ENCODE measurements at regions not wholly inside any gene's neighbourhood (a gene's known extent, or its start where the extent isn't known, plus 50 kb on each side); places are given as distances from the start of the nearest gene placed in this dataset.
A peak's percentile ranks its signal among the peaks of the same experiment; 100 is the strongest.
"Not testable (repeated sequence)": the region's sequence is repeated elsewhere in the genome, so short reads cannot be mapped to it uniquely, and the experiment has no call there.

- no peak for DNase-seq (ENCODE audit: low spot score)
These were observed 257.1 kb downstream of the EFCAB11 start for GRCh38 chr14:89697281-89698060.

- DNase-seq (ENCODE audit: low spot score), result no peak
These were observed 258.7 kb downstream of the EFCAB11 start for GRCh38 chr14:89695846-89696245.

- DNase-seq (ENCODE audit: low spot score), result no peak
These were observed 264.4 kb downstream of the EFCAB11 start for GRCh38 chr14:89690139-89690538.

- not testable (repeated sequence) for DNase-seq (ENCODE audit: low spot score)
These were observed 264.8 kb downstream of the EFCAB11 start for GRCh38 chr14:89689711-89690110.

GRCh38 chr14:89688507-89689211 lies 265.9 kb downstream of the EFCAB11 start:
- no peak for DNase-seq (ENCODE audit: low spot score)

- DNase-seq (ENCODE audit: low spot score), result not testable (repeated sequence)
These were observed 267.4 kb downstream of the EFCAB11 start for GRCh38 chr14:89687129-89687528.

- no peak for DNase-seq (ENCODE audit: low spot score)
These were observed 267.1 kb upstream of the FOXN3 start for GRCh38 chr14:89684139-89684538.

GRCh38 chr14:89681086-89682018 lies 264.3 kb upstream of the FOXN3 start:
- no peak for DNase-seq (ENCODE audit: low spot score)

- DNase-seq (ENCODE audit: low spot score), result no peak
These were observed 263.1 kb upstream of the FOXN3 start for GRCh38 chr14:89680156-89680555.

- DNase-seq (ENCODE audit: low spot score), result no peak
These were observed 261.7 kb upstream of the FOXN3 start for GRCh38 chr14:89678768-89679167.

GRCh38 chr14:89675590-89675989 lies 258.6 kb upstream of the FOXN3 start:
- no peak for DNase-seq (ENCODE audit: low spot score)

GRCh38 chr14:89674936-89675335 lies 257.9 kb upstream of the FOXN3 start:
- DNase-seq (ENCODE audit: low spot score), result no peak

- no peak for DNase-seq (ENCODE audit: low spot score)
These were observed 257.2 kb upstream of the FOXN3 start for GRCh38 chr14:89674240-89674639.

- DNase-seq (ENCODE audit: low spot score), result peak; percentile 28
These were observed 256.6 kb upstream of the FOXN3 start for GRCh38 chr14:89673512-89674225.

- DNase-seq (ENCODE audit: low spot score), result no peak
These were observed 255.8 kb upstream of the FOXN3 start for GRCh38 chr14:89672636-89673511.

- DNase-seq (ENCODE audit: low spot score), result no peak
These were observed 252.2 kb upstream of the FOXN3 start for GRCh38 chr14:89669193-89669592.

- DNase-seq (ENCODE audit: low spot score), result peak; percentile 29
These were observed 250.9 kb upstream of the FOXN3 start for GRCh38 chr14:89667983-89668382.

GRCh38 chr14:89665300-89666081 lies 248.5 kb upstream of the FOXN3 start:
- DNase-seq (ENCODE audit: low spot score), result not testable (repeated sequence)

- no peak for DNase-seq (ENCODE audit: low spot score)
These were observed 244.4 kb upstream of the FOXN3 start for GRCh38 chr14:89661392-89661791.
